ENCODE measurements at regions not wholly inside any gene's neighbourhood (a gene's known extent, or its start where the extent isn't known, plus 50 kb on each side); places are given as distances from the start of the nearest gene placed in this dataset.

- TF ChIP-seq EZH2 (IDR thresholded peaks at IDR 0.05) (no peak), EZH2phosphoT487 (IDR thresholded peaks at IDR 0.05) (no peak)
- TF ChIP-seq, protein P1, sequence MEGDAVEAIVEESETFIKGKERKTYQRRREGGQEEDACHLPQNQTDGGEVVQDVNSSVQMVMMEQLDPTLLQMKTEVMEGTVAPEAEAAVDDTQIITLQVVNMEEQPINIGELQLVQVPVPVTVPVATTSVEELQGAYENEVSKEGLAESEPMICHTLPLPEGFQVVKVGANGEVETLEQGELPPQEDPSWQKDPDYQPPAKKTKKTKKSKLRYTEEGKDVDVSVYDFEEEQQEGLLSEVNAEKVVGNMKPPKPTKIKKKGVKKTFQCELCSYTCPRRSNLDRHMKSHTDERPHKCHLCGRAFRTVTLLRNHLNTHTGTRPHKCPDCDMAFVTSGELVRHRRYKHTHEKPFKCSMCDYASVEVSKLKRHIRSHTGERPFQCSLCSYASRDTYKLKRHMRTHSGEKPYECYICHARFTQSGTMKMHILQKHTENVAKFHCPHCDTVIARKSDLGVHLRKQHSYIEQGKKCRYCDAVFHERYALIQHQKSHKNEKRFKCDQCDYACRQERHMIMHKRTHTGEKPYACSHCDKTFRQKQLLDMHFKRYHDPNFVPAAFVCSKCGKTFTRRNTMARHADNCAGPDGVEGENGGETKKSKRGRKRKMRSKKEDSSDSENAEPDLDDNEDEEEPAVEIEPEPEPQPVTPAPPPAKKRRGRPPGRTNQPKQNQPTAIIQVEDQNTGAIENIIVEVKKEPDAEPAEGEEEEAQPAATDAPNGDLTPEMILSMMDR (IDR thresholded peaks at IDR 0.05) = no peak
Observed at GRCh38 chr2:367246-367645, 79.4 kb upstream of the ALKAL2 start.

GRCh38 chr2:366706-367105, 78.8 kb upstream of the ALKAL2 start:
- DNase-seq (ENCODE audit: low spot score) = no peak
- peaks cover 47% of the 10 kb centered on the region for H3K9me3 Mint-ChIP-seq
- Histone ChIP-seq H2AFZ (replicated peaks) (no peak overlapping the region), H3F3A (ENCODE audit: low read depth) (no peaks in the 10 kb centered on the region), H3K27me3 (no peaks in the 10 kb centered on the region), H4K20me1 (ENCODE audit: low read depth) (no peaks in the 10 kb centered on the region), H3K4me1 (no peaks in the 10 kb centered on the region), H3K4me3 (no peak overlapping the region), H3K27ac (no peak overlapping the region), H3K79me2 (ENCODE audit: low read depth) (no peaks in the 10 kb centered on the region), H3K36me3 (no peaks in the 10 kb centered on the region), H3K9ac (no peak overlapping the region), H3K4me2 (no peak overlapping the region), H3K9me3 (ENCODE audit: low read depth) (peaks cover 2% of the 10 kb centered on the region)
- TF ChIP-seq EZH2 (IDR thresholded peaks at IDR 0.05) (no peak), EZH2phosphoT487 (IDR thresholded peaks at IDR 0.05) (no peak)
- TF ChIP-seq, protein P1 (IDR thresholded peaks at IDR 0.05) = no peak
- H3K4me3 Mint-ChIP-seq = no peak overlapping the region
- peaks cover 4% of the 10 kb centered on the region for H3K36me3 Mint-ChIP-seq
- no peaks in the 10 kb centered on the region for H3K4me1 Mint-ChIP-seq
- H3K27ac Mint-ChIP-seq = no peak overlapping the region
- H3K27me3 Mint-ChIP-seq (ENCODE audit: insufficient read depth, low read depth) = peaks cover 3% of the 10 kb centered on the region

More at GRCh38 chr2:367246-367645, 79.4 kb upstream of the ALKAL2 start:
- Histone ChIP-seq H3F3A (ENCODE audit: low read depth) (no peaks in the 10 kb centered on the region), H3K4me1 (no peaks in the 10 kb centered on the region), H3K27me3 (no peaks in the 10 kb centered on the region), H3K27ac (no peak overlapping the region), H3K9ac (no peak overlapping the region), H2AFZ (replicated peaks) (no peak overlapping the region), H3K79me2 (ENCODE audit: low read depth) (no peaks in the 10 kb centered on the region), H4K20me1 (ENCODE audit: low read depth) (no peaks in the 10 kb centered on the region), H3K9me3 (ENCODE audit: low read depth) (no peaks in the 10 kb centered on the region), H3K4me2 (no peak overlapping the region), H3K36me3 (no peaks in the 10 kb centered on the region), H3K4me3 (no peak overlapping the region)
- H3K4me1 Mint-ChIP-seq = no peaks in the 10 kb centered on the region
- peaks cover 6% of the 10 kb centered on the region for H3K36me3 Mint-ChIP-seq
- H3K9me3 Mint-ChIP-seq = peaks cover 47% of the 10 kb centered on the region
- no peak overlapping the region for H3K27ac Mint-ChIP-seq
- DNase-seq (ENCODE audit: low spot score) = no peak
- peaks cover 3% of the 10 kb centered on the region for H3K27me3 Mint-ChIP-seq (ENCODE audit: insufficient read depth, low read depth)
- H3K4me3 Mint-ChIP-seq = no peak overlapping the region

DNA sequence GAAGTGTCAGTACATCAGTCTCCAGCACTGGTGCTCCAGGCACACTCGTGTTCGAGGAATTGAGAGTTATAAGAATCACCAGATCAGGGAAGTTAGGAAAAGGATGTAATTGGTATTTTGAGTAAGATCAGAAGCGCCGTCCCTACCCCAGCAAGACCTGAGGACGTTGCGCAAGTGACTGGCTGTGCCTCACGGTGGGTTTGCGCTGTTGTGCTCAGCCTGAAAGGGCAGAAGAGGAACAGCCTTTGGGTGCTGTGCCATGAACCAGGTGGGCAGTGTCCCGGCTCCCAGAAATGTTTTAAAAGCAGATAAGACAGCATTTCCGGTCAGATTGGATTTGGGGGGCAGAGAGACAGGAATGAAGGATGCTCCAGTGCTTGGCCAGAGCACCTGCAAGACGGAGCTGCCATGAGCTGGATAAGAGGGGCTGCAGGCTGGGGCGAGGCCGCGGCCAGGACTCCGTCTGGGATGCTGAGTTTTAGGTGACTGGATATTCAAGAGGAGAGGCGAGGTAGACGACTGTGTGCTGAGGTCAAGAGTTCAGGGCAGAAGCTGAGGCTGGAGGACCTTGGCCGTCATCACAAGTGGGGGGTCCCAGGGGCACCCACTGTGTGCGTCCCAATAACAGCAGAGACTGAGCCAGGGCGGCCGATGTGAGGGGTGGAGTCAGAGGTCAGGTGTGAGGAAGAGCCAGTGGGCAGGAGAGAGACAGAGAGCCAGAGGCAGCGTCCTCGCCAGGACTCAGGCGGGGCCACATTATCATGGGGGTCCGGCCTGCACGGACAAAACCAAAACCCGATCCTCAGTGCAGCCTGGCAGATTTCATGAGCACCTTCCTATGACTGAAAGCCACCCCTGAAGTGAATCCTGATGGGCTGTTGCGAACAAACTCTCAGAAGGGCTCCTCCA, 77.7 kb upstream of the ALKAL2 start:
- no peak overlapping the region for H2AFZ ChIP-seq (replicated peaks)
- H3K27me3 ChIP-seq = no peaks in the 10 kb centered on the region
- H3K27ac ChIP-seq = no peak overlapping the region
- no peak overlapping the region for H3K4me2 ChIP-seq
- no peaks in the 10 kb centered on the region for H4K20me1 ChIP-seq (ENCODE audit: low read depth)
- TF ChIP-seq EZH2 (IDR thresholded peaks at IDR 0.05) (no peak), EZH2phosphoT487 (IDR thresholded peaks at IDR 0.05) (no peak)
- TF ChIP-seq, protein P1 (IDR thresholded peaks at IDR 0.05) = no peak
- no peak overlapping the region for H3K4me3 ChIP-seq
- no peaks in the 10 kb centered on the region for H3K27me3 Mint-ChIP-seq (ENCODE audit: insufficient read depth, low read depth)
- H3K9me3 Mint-ChIP-seq = peaks cover 39% of the 10 kb centered on the region
- H3K36me3 Mint-ChIP-seq = peaks cover 2% of the 10 kb centered on the region
- no peaks in the 10 kb centered on the region for H3K79me2 ChIP-seq (ENCODE audit: low read depth)
- no peak overlapping the region for H3K4me3 Mint-ChIP-seq
- H3K4me1 ChIP-seq = no peaks in the 10 kb centered on the region
- no peaks in the 10 kb centered on the region for H3K36me3 ChIP-seq
- no peaks in the 10 kb centered on the region for H3K4me1 Mint-ChIP-seq
- no peaks in the 10 kb centered on the region for H3F3A ChIP-seq (ENCODE audit: low read depth)
- no peak overlapping the region for H3K27ac Mint-ChIP-seq
- H3K9ac ChIP-seq = no peak overlapping the region
- H3K9me3 ChIP-seq (ENCODE audit: low read depth) = peaks cover 5% of the 10 kb centered on the region
- no peak for DNase-seq (ENCODE audit: low spot score)
